ENCODE measurements at regions not wholly inside any gene's neighbourhood (a gene's known extent, or its start where the extent isn't known, plus 50 kb on each side); places are given as distances from the start of the nearest gene placed in this dataset.

GRCh38 chr13:73146707-73147106 is 87.9 kb downstream of the KLF5 start:
- H3K27me3 ChIP-seq = no peaks in the 10 kb centered on the region
- no peak for TF ChIP-seq Cebpa-rat (IDR thresholded peaks at IDR 0.05)
- no peak overlapping the region for H3K9ac ChIP-seq
- H3K27ac ChIP-seq = no peak overlapping the region
- no peaks in the 10 kb centered on the region for H3K36me3 ChIP-seq
- peaks cover 0 to 12% (median 5%) of the 10 kb centered on the region in 10 experiments; a peak in 10 of 20 replicates for H3K4me1 ChIP-seq
- H4K20me1 ChIP-seq = no peaks in the 10 kb centered on the region
- H3K9me3 ChIP-seq (replicated peaks in 1 of 11) = peaks cover 0 to 4% (median 0%) of the 10 kb centered on the region in 11 experiments; a peak in 3 of 22 replicates
- H3K4me3 ChIP-seq = no peak overlapping the region
- H3K4me2 ChIP-seq = no peak overlapping the region

GRCh38 chr13:73142071-73142470 is 83.3 kb downstream of the KLF5 start:
- no peaks in the 10 kb centered on the region for H3K36me3 ChIP-seq
- H3K9me3 ChIP-seq (replicated peaks in 1 of 11) = peaks cover 0 to 2% (median 0%) of the 10 kb centered on the region in 11 experiments; a peak in 2 of 22 replicates
- no peak overlapping the region for H3K9ac ChIP-seq
- H4K20me1 ChIP-seq = no peaks in the 10 kb centered on the region
- H3K27ac ChIP-seq = no peak overlapping the region
- H3K4me1 ChIP-seq = peaks cover 0 to 12% (median 5%) of the 10 kb centered on the region in 10 experiments; a peak in 10 of 20 replicates
- no peak for TF ChIP-seq Cebpa-rat (IDR thresholded peaks at IDR 0.05)
- H3K27me3 ChIP-seq = no peaks in the 10 kb centered on the region
- H3K4me2 ChIP-seq = no peak overlapping the region
- no peak overlapping the region for H3K4me3 ChIP-seq

- Histone ChIP-seq H3K27ac (no peak overlapping the region), H3K4me2 (no peak overlapping the region), H3K9ac (no peak overlapping the region), H3K36me3 (no peaks in the 10 kb centered on the region), H3K4me3 (no peak overlapping the region), H3K27me3 (no peaks in the 10 kb centered on the region), H3K4me1 (peaks cover 0 to 12% (median 5%) of the 10 kb centered on the region in 10 experiments; a peak in 10 of 20 replicates), H4K20me1 (no peaks in the 10 kb centered on the region), H3K9me3 (replicated peaks in 1 of 11) (no peaks in the 10 kb centered on the region; a peak in 1 of 22 replicates)
- TF ChIP-seq Cebpa-rat (IDR thresholded peaks at IDR 0.05) = no peak
These were observed 82.5 kb downstream of the KLF5 start for GRCh38 chr13:73141292-73141771.

GRCh38 chr13:73140801-73141200 is 82.0 kb downstream of the KLF5 start:
- H3K27ac ChIP-seq = no peak overlapping the region
- no peak overlapping the region for H3K4me3 ChIP-seq
- no peaks in the 10 kb centered on the region for H4K20me1 ChIP-seq
- no peak overlapping the region for H3K4me2 ChIP-seq
- H3K36me3 ChIP-seq = no peaks in the 10 kb centered on the region
- peaks cover 0 to 12% (median 5%) of the 10 kb centered on the region in 10 experiments; a peak in 10 of 20 replicates for H3K4me1 ChIP-seq
- H3K9ac ChIP-seq = no peak overlapping the region
- H3K27me3 ChIP-seq = no peaks in the 10 kb centered on the region
- no peaks in the 10 kb centered on the region for H3K9me3 ChIP-seq (replicated peaks in 1 of 11)
- TF ChIP-seq Cebpa-rat (IDR thresholded peaks at IDR 0.05) = no peak

GRCh38 chr13:73138638-73139491 is 80.1 kb downstream of the KLF5 start:
- Histone ChIP-seq H3K4me1 (no peaks in the 10 kb centered on the region), H3K36me3 (no peaks in the 10 kb centered on the region), H3K4me2 (no peak overlapping the region), H3K9me3 (replicated peaks in 1 of 11) (no peaks in the 10 kb centered on the region), H3K27ac (no peak overlapping the region), H3K9ac (no peak overlapping the region), H3K4me3 (no peak overlapping the region), H4K20me1 (no peaks in the 10 kb centered on the region), H3K27me3 (no peaks in the 10 kb centered on the region)
- TF ChIP-seq Cebpa-rat (IDR thresholded peaks at IDR 0.05) = no peak

GRCh38 chr13:73138276-73138637 is 79.5 kb downstream of the KLF5 start:
- no peaks in the 10 kb centered on the region for H3K9me3 ChIP-seq (replicated peaks in 1 of 11)
- H3K4me2 ChIP-seq = no peak overlapping the region
- no peak overlapping the region for H3K9ac ChIP-seq
- no peaks in the 10 kb centered on the region for H4K20me1 ChIP-seq
- no peak for TF ChIP-seq Cebpa-rat (IDR thresholded peaks at IDR 0.05)
- no peak overlapping the region for H3K27ac ChIP-seq
- H3K4me3 ChIP-seq = no peak overlapping the region
- H3K36me3 ChIP-seq = no peaks in the 10 kb centered on the region
- H3K27me3 ChIP-seq = no peaks in the 10 kb centered on the region
- no peaks in the 10 kb centered on the region for H3K4me1 ChIP-seq

- H3K9me3 ChIP-seq (replicated peaks in 1 of 11) = no peaks in the 10 kb centered on the region
- H3K9ac ChIP-seq = no peak overlapping the region
- no peak overlapping the region for H3K4me3 ChIP-seq
- H3K4me1 ChIP-seq = no peaks in the 10 kb centered on the region
- no peaks in the 10 kb centered on the region for H3K27me3 ChIP-seq
- no peak overlapping the region for H3K4me2 ChIP-seq
- no peaks in the 10 kb centered on the region for H4K20me1 ChIP-seq
- H3K36me3 ChIP-seq = no peaks in the 10 kb centered on the region
- TF ChIP-seq Cebpa-rat (IDR thresholded peaks at IDR 0.05) = no peak
- no peak overlapping the region for H3K27ac ChIP-seq
These were observed 78.0 kb downstream of the KLF5 start for GRCh38 chr13:73136776-73137175.

- H4K20me1 ChIP-seq = no peaks in the 10 kb centered on the region
- H3K36me3 ChIP-seq = no peaks in the 10 kb centered on the region
- no peak overlapping the region for H3K4me3 ChIP-seq
- no peak overlapping the region for H3K4me2 ChIP-seq
- H3K9ac ChIP-seq = no peak overlapping the region
- no peaks in the 10 kb centered on the region for H3K27me3 ChIP-seq
- H3K4me1 ChIP-seq = no peaks in the 10 kb centered on the region
- no peaks in the 10 kb centered on the region for H3K9me3 ChIP-seq (replicated peaks in 1 of 11)
- TF ChIP-seq Cebpa-rat (IDR thresholded peaks at IDR 0.05) = no peak
- H3K27ac ChIP-seq = no peak overlapping the region
These were observed 74.7 kb downstream of the KLF5 start for GRCh38 chr13:73133531-73133930.

GRCh38 chr13:73131247-73131646 is 72.4 kb downstream of the KLF5 start:
- no peaks in the 10 kb centered on the region for H3K27me3 ChIP-seq
- H3K36me3 ChIP-seq = no peaks in the 10 kb centered on the region
- H3K9ac ChIP-seq = no peak overlapping the region
- H4K20me1 ChIP-seq = no peaks in the 10 kb centered on the region
- no peaks in the 10 kb centered on the region for H3K9me3 ChIP-seq (replicated peaks in 1 of 11)
- H3K4me1 ChIP-seq = no peaks in the 10 kb centered on the region
- H3K27ac ChIP-seq = no peak overlapping the region
- no peak for TF ChIP-seq Cebpa-rat (IDR thresholded peaks at IDR 0.05)
- H3K4me2 ChIP-seq = no peak overlapping the region
- H3K4me3 ChIP-seq = no peak overlapping the region

- H3K9me3 ChIP-seq (replicated peaks in 1 of 11) = no peaks in the 10 kb centered on the region
- no peaks in the 10 kb centered on the region for H3K36me3 ChIP-seq
- H4K20me1 ChIP-seq = no peaks in the 10 kb centered on the region
- no peak for TF ChIP-seq Cebpa-rat (IDR thresholded peaks at IDR 0.05)
- no peaks in the 10 kb centered on the region for H3K27me3 ChIP-seq
- H3K4me1 ChIP-seq = no peaks in the 10 kb centered on the region
- H3K9ac ChIP-seq = no peak overlapping the region
- H3K27ac ChIP-seq = no peak overlapping the region
- H3K4me2 ChIP-seq = no peak overlapping the region
- H3K4me3 ChIP-seq = no peak overlapping the region
These were observed 70.2 kb downstream of the KLF5 start for GRCh38 chr13:73129023-73129422.

All from BLaER1 treated with 17β-estradiol and CSF1 and Interleukin-3, amounts not matched to agents 10 nM and 100 nM (cell line).